ENCODE measurements at regions not wholly inside any gene's neighbourhood (a gene's known extent, or its start where the extent isn't known, plus 50 kb on each side); places are given as distances from the start of the nearest gene placed in this dataset.

DNA sequence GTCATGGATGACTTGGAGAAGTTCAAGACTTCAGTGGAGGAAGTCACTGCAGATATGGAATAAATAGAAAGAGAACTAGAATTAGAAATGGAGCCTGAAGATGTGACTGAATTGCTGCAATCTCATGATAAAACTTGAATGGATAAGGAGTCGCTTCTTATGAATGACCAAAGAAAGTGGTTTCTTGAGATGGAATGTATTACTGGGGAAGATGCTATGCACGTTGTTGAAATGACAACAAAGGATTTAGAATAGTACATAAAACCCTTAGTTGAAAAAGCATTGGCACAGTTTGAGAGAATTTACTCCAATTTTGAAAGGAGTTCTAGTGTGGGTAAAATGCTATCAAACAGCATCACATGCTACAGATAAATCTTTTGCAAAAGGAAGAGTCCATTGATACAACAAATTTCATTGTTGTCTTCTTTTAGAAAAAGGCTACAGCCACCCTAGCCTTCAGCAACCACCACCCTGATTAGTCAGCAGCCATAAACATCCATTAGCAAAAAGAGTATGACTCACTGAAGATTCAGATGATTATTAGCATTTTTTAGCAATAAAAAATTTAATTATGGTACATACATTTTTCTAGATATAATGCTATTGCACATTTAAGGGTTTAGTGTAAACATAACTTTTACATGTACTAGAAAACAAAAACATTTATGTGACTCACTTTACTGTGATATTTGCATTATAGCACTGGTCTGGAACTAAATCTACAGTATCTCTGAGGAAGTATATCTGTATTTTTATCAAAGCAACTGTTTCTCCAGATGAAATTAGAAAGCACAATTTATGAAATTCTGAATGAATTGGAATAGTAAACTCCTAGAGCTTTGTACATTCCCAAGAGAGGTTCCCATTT, 110.5 kb upstream of the TACR1 start:
- no peak overlapping the region for H3K4me3 ChIP-seq (ENCODE audit: low read depth in 1 of 2, low read length in 1 of 2)
- H3K9me3 ChIP-seq: no peaks in the 10 kb centered on the region
- no peaks in the 10 kb centered on the region for H3K36me3 ChIP-seq
- TF ChIP-seq, protein P1, sequence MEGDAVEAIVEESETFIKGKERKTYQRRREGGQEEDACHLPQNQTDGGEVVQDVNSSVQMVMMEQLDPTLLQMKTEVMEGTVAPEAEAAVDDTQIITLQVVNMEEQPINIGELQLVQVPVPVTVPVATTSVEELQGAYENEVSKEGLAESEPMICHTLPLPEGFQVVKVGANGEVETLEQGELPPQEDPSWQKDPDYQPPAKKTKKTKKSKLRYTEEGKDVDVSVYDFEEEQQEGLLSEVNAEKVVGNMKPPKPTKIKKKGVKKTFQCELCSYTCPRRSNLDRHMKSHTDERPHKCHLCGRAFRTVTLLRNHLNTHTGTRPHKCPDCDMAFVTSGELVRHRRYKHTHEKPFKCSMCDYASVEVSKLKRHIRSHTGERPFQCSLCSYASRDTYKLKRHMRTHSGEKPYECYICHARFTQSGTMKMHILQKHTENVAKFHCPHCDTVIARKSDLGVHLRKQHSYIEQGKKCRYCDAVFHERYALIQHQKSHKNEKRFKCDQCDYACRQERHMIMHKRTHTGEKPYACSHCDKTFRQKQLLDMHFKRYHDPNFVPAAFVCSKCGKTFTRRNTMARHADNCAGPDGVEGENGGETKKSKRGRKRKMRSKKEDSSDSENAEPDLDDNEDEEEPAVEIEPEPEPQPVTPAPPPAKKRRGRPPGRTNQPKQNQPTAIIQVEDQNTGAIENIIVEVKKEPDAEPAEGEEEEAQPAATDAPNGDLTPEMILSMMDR (IDR thresholded peaks at IDR 0.05): no peak
- H3K4me1 ChIP-seq (ENCODE audit: control insufficient read depth in 1 of 2, insufficient read depth in 1 of 2, low read depth in 1 of 2, low read length in 1 of 2): no peaks in the 10 kb centered on the region
- no peak overlapping the region for H3K27ac ChIP-seq
- H3K27me3 ChIP-seq: no peaks in the 10 kb centered on the region

DNA sequence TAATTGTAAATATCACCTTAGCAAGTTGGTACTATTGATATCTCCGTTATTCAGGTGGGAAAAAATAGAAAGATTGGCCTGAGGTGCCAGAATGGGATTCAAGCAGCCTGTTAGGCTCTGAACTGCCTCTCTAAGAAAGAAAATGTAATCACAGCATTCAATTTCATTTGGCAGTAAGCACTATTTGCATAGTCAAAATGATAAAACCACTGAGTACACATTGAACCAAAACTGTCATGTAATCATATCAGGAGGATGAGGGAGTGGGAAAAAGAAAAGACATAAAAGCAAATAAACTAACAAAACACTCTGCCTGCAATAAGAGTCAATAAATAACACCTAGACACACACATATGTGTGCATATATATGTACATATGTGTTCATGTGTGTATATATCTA, 103.9 kb upstream of the TACR1 start:
- TF ChIP-seq, protein P1 (IDR thresholded peaks at IDR 0.05): no peak
- Histone ChIP-seq H3K4me3 (ENCODE audit: low read depth in 1 of 2, low read length in 1 of 2) (no peak overlapping the region), H3K27me3 (no peaks in the 10 kb centered on the region)

DNA sequence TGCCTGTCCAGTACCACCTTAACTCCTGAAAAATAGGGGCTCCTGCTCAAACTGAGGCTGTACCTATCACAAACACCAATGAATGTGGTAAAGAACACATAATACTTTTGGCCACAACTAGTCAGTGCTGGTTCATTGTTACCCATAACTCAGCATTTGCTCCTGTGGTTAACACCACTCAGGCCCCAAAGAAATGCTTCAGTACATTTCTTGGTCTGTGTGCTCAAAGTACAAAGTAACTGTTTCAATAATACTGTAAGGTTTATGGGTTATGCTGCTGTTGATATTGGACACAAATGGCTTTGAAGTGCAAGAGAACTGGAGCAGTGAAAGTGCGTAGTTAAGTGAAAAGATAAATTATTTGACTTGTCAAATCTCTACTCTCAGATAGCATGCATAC, 95.0 kb upstream of the TACR1 start:
- Histone ChIP-seq H3K36me3 (no peaks in the 10 kb centered on the region), H3K4me3 (ENCODE audit: low read depth in 1 of 2, low read length in 1 of 2) (no peak overlapping the region), H3K9me3 (no peaks in the 10 kb centered on the region), H3K4me1 (ENCODE audit: control insufficient read depth in 1 of 2, insufficient read depth in 1 of 2, low read depth in 1 of 2, low read length in 1 of 2) (no peaks in the 10 kb centered on the region), H3K27ac (no peak overlapping the region), H3K27me3 (no peaks in the 10 kb centered on the region)
- TF ChIP-seq, protein P1 (IDR thresholded peaks at IDR 0.05): no peak

More for the DNA sequence above, 103.9 kb upstream of the TACR1 start:
- Histone ChIP-seq H3K4me1 (ENCODE audit: control insufficient read depth in 1 of 2, insufficient read depth in 1 of 2, low read depth in 1 of 2, low read length in 1 of 2) (no peaks in the 10 kb centered on the region), H3K27ac (no peak overlapping the region), H3K36me3 (no peaks in the 10 kb centered on the region), H3K9me3 (no peaks in the 10 kb centered on the region)

DNA sequence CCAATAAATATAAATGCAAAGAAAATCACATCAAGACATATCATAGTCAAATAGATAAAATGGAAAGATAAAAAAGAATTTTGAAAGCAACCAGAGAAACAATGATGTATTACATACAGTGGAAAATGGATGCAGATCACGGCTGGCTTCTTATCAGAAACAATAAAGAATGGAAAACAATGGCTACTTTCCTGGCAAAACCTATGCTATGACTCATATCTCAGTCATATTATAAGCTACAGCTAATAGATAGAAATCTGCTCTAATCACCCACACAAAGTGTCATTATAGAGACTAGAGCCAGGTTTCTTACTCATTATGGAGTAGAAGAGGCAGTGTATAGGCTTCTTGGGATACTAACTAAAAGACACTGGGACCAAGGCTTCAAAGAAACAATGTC, 93.5 kb upstream of the TACR1 start:
- Histone ChIP-seq H3K27me3 (no peaks in the 10 kb centered on the region), H3K36me3 (no peaks in the 10 kb centered on the region), H3K4me1 (ENCODE audit: control insufficient read depth in 1 of 2, insufficient read depth in 1 of 2, low read depth in 1 of 2, low read length in 1 of 2) (peaks cover 5 to 9% of the 10 kb centered on the region in 2 experiments), H3K4me3 (ENCODE audit: low read depth in 1 of 2, low read length in 1 of 2) (no peak overlapping the region), H3K27ac (no peak overlapping the region), H3K9me3 (no peaks in the 10 kb centered on the region)
- TF ChIP-seq, protein P1 (IDR thresholded peaks at IDR 0.05): no peak

DNA sequence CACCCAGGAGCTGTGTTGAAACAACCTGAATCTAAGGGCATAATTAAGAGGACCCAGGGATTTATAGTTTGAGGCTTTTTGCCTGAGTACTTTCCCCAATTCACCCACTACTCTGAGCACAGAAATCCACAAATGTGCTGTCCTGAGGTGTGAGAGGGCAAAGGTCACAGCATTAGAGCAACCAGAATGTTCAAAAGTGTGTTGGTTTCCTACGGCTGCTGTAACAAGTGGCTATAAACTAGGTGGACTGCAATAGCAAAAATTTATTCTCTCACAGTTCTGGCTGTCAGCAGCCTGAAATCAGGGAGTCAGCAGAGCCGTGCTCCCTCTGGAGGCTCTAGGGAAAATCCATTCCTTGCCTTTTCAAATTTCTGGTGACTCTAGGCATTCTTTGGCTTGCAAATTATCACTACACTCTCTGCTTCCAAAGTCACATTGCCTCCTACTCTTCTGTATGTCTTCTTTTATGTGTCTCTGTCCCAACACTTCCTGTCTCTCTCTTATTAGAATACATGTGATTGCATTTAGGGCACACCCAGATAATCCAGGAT, 91.4 kb upstream of the TACR1 start:
- no peaks in the 10 kb centered on the region for H3K27me3 ChIP-seq

More for the DNA sequence above, 91.4 kb upstream of the TACR1 start:
- Histone ChIP-seq H3K4me1 (ENCODE audit: control insufficient read depth in 1 of 2, insufficient read depth in 1 of 2, low read depth in 1 of 2, low read length in 1 of 2) (peaks cover 8 to 14% of the 10 kb centered on the region in 2 experiments), H3K9me3 (no peaks in the 10 kb centered on the region), H3K4me3 (ENCODE audit: low read depth in 1 of 2, low read length in 1 of 2) (no peak overlapping the region), H3K36me3 (no peaks in the 10 kb centered on the region), H3K27ac (no peak overlapping the region)
- TF ChIP-seq, protein P1 (IDR thresholded peaks at IDR 0.05): no peak

Data from neutrophil (primary cell).